ENCODE measurements at regions not wholly inside any gene's neighbourhood (a gene's known extent, or its start where the extent isn't known, plus 50 kb on each side); places are given as distances from the start of the nearest gene placed in this dataset.

DNA sequence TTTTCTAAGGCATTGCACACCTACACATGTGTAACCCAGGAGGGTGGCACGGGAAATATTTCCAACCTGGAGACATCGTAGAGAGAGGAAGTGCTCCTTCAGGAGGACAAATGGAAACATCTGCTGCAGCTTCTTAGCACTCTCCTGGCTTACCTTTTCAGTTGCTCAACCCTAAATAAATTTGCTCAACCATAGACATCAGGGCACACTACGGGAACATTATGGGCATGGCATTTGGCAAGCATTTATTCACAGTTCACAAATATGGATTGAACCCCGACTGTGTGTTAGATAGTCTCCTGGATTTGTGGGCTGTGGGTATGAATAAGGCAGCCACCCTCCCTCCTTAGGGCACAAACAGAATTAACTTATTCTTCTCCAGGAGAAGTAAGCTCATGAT lies 118.7 kb downstream of the SOX4 start:
- Histone ChIP-seq H2BK15ac (ENCODE audit: low read depth, low read length) (no peak overlapping the region), H3K27ac (ENCODE audit: insufficient read length, low read depth, low read length) (no peak overlapping the region), H4K5ac (ENCODE audit: insufficient read length, low read depth, low read length) (no peak overlapping the region), H3K4me2 (ENCODE audit: insufficient read depth, insufficient read length, low read length) (no peak overlapping the region), H3K27me3 (ENCODE audit: insufficient read depth, low read length) (no peaks in the 10 kb centered on the region), H4K20me1 (ENCODE audit: control insufficient read depth, insufficient read depth, insufficient read length) (no peaks in the 10 kb centered on the region), H4K8ac (replicated peaks; ENCODE audit: insufficient read length, low read depth, low read length) (no peak overlapping the region), H3K9ac (ENCODE audit: extremely low read depth, insufficient read length, low read length) (no peak overlapping the region), H3K79me2 (ENCODE audit: insufficient read depth, low read length) (peaks cover 66% of the 10 kb centered on the region), H2BK5ac (ENCODE audit: insufficient read length, low read length) (no peak overlapping the region), H3K79me1 (ENCODE audit: insufficient read depth, low read depth, low read length, poor library complexity, severe bottlenecking) (peaks cover 10% of the 10 kb centered on the region), H3K14ac (ENCODE audit: insufficient read depth, low read length) (no peak overlapping the region), H3K4me1 (ENCODE audit: insufficient read depth, low read length) (peaks cover 21% of the 10 kb centered on the region; the same call in 1 of the 2 replicates), H3K23ac (ENCODE audit: insufficient read length, low read depth, low read length) (no peak overlapping the region), H2BK20ac (ENCODE audit: low read depth, low read length, poor library complexity, severe bottlenecking) (no peak overlapping the region), H3K56ac (ENCODE audit: insufficient read length, low read depth, low read length) (no peak overlapping the region), H3K4ac (ENCODE audit: low read depth, low read length) (no peak overlapping the region), H4K91ac (ENCODE audit: insufficient read length, low read depth, low read length) (no peak overlapping the region), H2AK5ac (ENCODE audit: insufficient read length, low read length) (no peak overlapping the region), H3K23me2 (ENCODE audit: insufficient read length, low read depth, low read length, poor library complexity, severe bottlenecking) (no peaks in the 10 kb centered on the region), H2BK120ac (ENCODE audit: low read depth, low read length, poor library complexity, severe bottlenecking) (no peak overlapping the region), H2AFZ (ENCODE audit: low read length) (no peak overlapping the region), H3K9me3 (ENCODE audit: control insufficient read depth, low read depth, low read length) (no peaks in the 10 kb centered on the region), H2BK12ac (ENCODE audit: insufficient read length, low read depth, low read length) (no peak overlapping the region), H3T11ph (ENCODE audit: low read length) (no peak overlapping the region), H3K18ac (ENCODE audit: insufficient read length, low read depth, low read length) (no peak overlapping the region)
- Mint-ChIP-seq H3K27ac (peak overlapping the region; percentile 71 to 95 (median 82); a peak in 6 of 7 replicates), H3K27me3 (ENCODE audit: low read depth) (no peaks in the 10 kb centered on the region), H3K4me3 (no peak overlapping the region; a peak in 1 of 5 replicates), H3K36me3 (ENCODE audit: insufficient read depth in 1 of 3, low read depth in 3 of 3) (peaks cover 7 to 15% (median 11%) of the 10 kb centered on the region in 3 experiments), H3K9me3 (no peaks in the 10 kb centered on the region), H3K4me1 (peaks cover 53 to 55% of the 10 kb centered on the region in 2 experiments)
- TF ChIP-seq, protein P1, sequence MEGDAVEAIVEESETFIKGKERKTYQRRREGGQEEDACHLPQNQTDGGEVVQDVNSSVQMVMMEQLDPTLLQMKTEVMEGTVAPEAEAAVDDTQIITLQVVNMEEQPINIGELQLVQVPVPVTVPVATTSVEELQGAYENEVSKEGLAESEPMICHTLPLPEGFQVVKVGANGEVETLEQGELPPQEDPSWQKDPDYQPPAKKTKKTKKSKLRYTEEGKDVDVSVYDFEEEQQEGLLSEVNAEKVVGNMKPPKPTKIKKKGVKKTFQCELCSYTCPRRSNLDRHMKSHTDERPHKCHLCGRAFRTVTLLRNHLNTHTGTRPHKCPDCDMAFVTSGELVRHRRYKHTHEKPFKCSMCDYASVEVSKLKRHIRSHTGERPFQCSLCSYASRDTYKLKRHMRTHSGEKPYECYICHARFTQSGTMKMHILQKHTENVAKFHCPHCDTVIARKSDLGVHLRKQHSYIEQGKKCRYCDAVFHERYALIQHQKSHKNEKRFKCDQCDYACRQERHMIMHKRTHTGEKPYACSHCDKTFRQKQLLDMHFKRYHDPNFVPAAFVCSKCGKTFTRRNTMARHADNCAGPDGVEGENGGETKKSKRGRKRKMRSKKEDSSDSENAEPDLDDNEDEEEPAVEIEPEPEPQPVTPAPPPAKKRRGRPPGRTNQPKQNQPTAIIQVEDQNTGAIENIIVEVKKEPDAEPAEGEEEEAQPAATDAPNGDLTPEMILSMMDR (conservative IDR thresholded peaks at IDR 0.05): no peak
- no peak for DNase-seq
- no CpG with 5 or more reads among the region's 4 CpGs for WGBS (ENCODE audit: extremely low coverage, insufficient read length, low lambda C conversion rate)
